Retina (tissue), 1 donor: ENCODE measurements at regions not wholly inside any gene's neighbourhood (a gene's known extent, or its start where the extent isn't known, plus 50 kb on each side); places are given as distances from the start of the nearest gene placed in this dataset.

Experiments
- DNase-seq: peaks from one replicate; pipeline ENCODE4 v3.0.0-alpha.2; 2016

- no peak for DNase-seq
Observed at GRCh38 chr6:138550346-138550767, 51.1 kb upstream of the NHSL1 start.

GRCh38 chr6:138554146-138554545 lies 54.9 kb upstream of the NHSL1 start:
- DNase-seq: no peak

GRCh38 chr6:138555421-138555988 lies 56.2 kb upstream of the NHSL1 start:
- no peak for DNase-seq

GRCh38 chr6:138557147-138557546 lies 57.9 kb upstream of the NHSL1 start:
- no peak for DNase-seq

- peak; percentile 42 for DNase-seq
Observed at GRCh38 chr6:138559143-138559542, 59.8 kb upstream of the NHSL1 start.

GRCh38 chr6:138560130-138560860 lies 61.0 kb upstream of the NHSL1 start:
- no peak for DNase-seq

GRCh38 chr6:138562691-138563090 lies 63.4 kb upstream of the NHSL1 start:
- DNase-seq: no peak

GRCh38 chr6:138563231-138563630 lies 63.9 kb upstream of the NHSL1 start:
- DNase-seq: no peak

GRCh38 chr6:138563650-138564049 lies 64.4 kb upstream of the NHSL1 start:
- DNase-seq: no peak

- DNase-seq: no peak
Observed at GRCh38 chr6:138564170-138564721, 65.0 kb upstream of the NHSL1 start.

- no peak for DNase-seq
Observed at GRCh38 chr6:138567052-138567451, 67.8 kb upstream of the NHSL1 start.

GRCh38 chr6:138568997-138569396 lies 69.7 kb upstream of the NHSL1 start:
- peak; percentile 83 for DNase-seq

GRCh38 chr6:138569554-138569953 lies 70.3 kb upstream of the NHSL1 start:
- DNase-seq: peak; percentile 29

- peak; percentile 62 for DNase-seq
Observed at GRCh38 chr6:138569970-138570724, 70.9 kb upstream of the NHSL1 start.

- DNase-seq: peak; percentile 65
Observed at GRCh38 chr6:138570725-138571029, 71.4 kb upstream of the NHSL1 start.

- DNase-seq: peak; percentile 55
Observed at GRCh38 chr6:138571181-138571580, 71.9 kb upstream of the NHSL1 start.

- DNase-seq: peak; percentile 73
Observed at GRCh38 chr6:138571585-138572166, 72.4 kb upstream of the NHSL1 start.

GRCh38 chr6:138572167-138572875 lies 73.0 kb upstream of the NHSL1 start:
- DNase-seq: peak; percentile 85

GRCh38 chr6:138572885-138573284 lies 73.6 kb upstream of the NHSL1 start:
- DNase-seq: peak; percentile 36

- no peak for DNase-seq
Observed at GRCh38 chr6:138575257-138575656, 76.0 kb upstream of the NHSL1 start.

GRCh38 chr6:138576313-138576712 lies 77.0 kb upstream of the NHSL1 start:
- DNase-seq: peak; percentile 63

GRCh38 chr6:138577151-138577915 lies 78.0 kb upstream of the NHSL1 start:
- peak; percentile 71 for DNase-seq
